HepG2 (cell line): ENCODE measurements at regions not wholly inside any gene's neighbourhood (a gene's known extent, or its start where the extent isn't known, plus 50 kb on each side); places are given as distances from the start of the nearest gene placed in this dataset.

Source experiments
- ATAC-seq: fragments of 200-7000 bp; cut with Tn5 transposase; 3 replicates; pipeline ENCODE4 v1.9.1; 2020; ENCODE audit warnings: mild to moderate bottlenecking, moderate library complexity
- BruUV-seq: library from RNA; stranded (reverse); fragments of 400-500 nt; replicated peaks from 2 replicates; lab custom pipeline; 2021; lab: Mats Ljungman, UMichigan
- CTCF ChIA-PET: fragments of 300-600 bp; formaldehyde crosslinking; extraction: SDS; loops from one replicate; lab custom pipeline; 2021; ENCODE audit warnings: low total read pairs, inconsistent platforms, low intra/inter-chr PET ratio; lab: Yijun Ruan, JAX
- POLR2A ChIA-PET: fragments of 350-600 bp; sonication (Branson Sonifier 250); formaldehyde crosslinking; loops from one replicate; lab custom pipeline; 2020; ENCODE audit warnings: antibody characterized with exemption, inconsistent platforms; lab: Yijun Ruan, JAX
- DNase-seq: peaks from one replicate; pipeline ENCODE4 v3.0.0-alpha.2; 2015; ENCODE audit warnings: low spot score
- FAIRE-seq: peaks from 3 replicates; lab custom pipeline; 2011; peaks lifted over from hg19 to GRCh38; lab: Jason Lieb, UNC
- H2AFZ ChIP-seq: one replicate; pipeline ENCODE4 v1.6.1; 2011; ENCODE audit warnings: low read length, inconsistent platforms
- H3K27ac ChIP-seq: fragments of 300-600 bp; 3 replicates; pipeline ENCODE4 v1.8.0; 2011; ENCODE audit warnings: mixed run types, mild to moderate bottlenecking, mixed read lengths, low read length, inconsistent platforms; ENCODE audit not compliant: insufficient read depth; ENCODE audit errors: extremely low read length
- H3K27me3 ChIP-seq, 2 experiments: fragments of 200-600 bp in 1 of 2; 2 replicates in 1 of 2; 3 replicates in 1 of 2; pipeline versions ENCODE4 v1.6.0 to v1.8.0; 2011; ENCODE audit warnings: low read length in 2 of 2, mild to moderate bottlenecking in 2 of 2, moderate library complexity in 2 of 2, inconsistent platforms in 1 of 2; ENCODE audit not compliant: insufficient read depth in 2 of 2, control insufficient read depth in 1 of 2
- H3K36me3 ChIP-seq, 2 experiments: fragments of 200-600 bp in 1 of 2; replicated peaks in 1 of 2; 2 replicates in 1 of 2; 3 replicates in 1 of 2; pipeline versions ENCODE4 v1.5.1 to v1.8.0; 2011; ENCODE audit warnings: low read length in 2 of 2, inconsistent platforms in 1 of 2; ENCODE audit not compliant: insufficient read depth in 2 of 2, control insufficient read depth in 1 of 2
- H3K4me1 ChIP-seq: 2 replicates; pipeline ENCODE4 v1.5.1; 2012; ENCODE audit warnings: low read length, inconsistent platforms; ENCODE audit not compliant: insufficient read depth
- H3K4me2 ChIP-seq: 2 replicates; pipeline ENCODE4 v1.6.0; 2011; ENCODE audit warnings: low read depth, low read length, inconsistent platforms
- H3K4me3 ChIP-seq, 3 experiments: fragments of 200-600 bp in 1 of 3; sonication (generic), shearing (Covaris generic) in 1 of 3; replicated peaks in 1 of 3; 2 replicates each; pipeline ENCODE4 v1.5.1; 2011 to 2016; ENCODE audit warnings: low read length in 3 of 3, inconsistent platforms in 2 of 3, low read depth in 2 of 3, mild to moderate bottlenecking in 2 of 3, control low read depth in 1 of 3, mixed read lengths in 1 of 3; ENCODE audit not compliant: insufficient read depth in 1 of 3
- H3K79me2 ChIP-seq: one replicate; pipeline ENCODE4 v1.6.1; 2011; ENCODE audit warnings: low read length, inconsistent platforms; ENCODE audit not compliant: insufficient read depth
- H3K9ac ChIP-seq: 2 replicates; pipeline ENCODE4 v1.6.0; 2011; ENCODE audit warnings: mild to moderate bottlenecking, low read depth, low read length, inconsistent platforms; ENCODE audit not compliant: insufficient read depth
- H3K9me3 ChIP-seq: 2 replicates; pipeline ENCODE4 v1.5.1; 2012; ENCODE audit warnings: mild to moderate bottlenecking, low read length
- H4K20me1 ChIP-seq: 2 replicates; pipeline ENCODE4 v1.6.0; 2011; ENCODE audit warnings: inconsistent platforms, mild to moderate bottlenecking, low read length, moderate library complexity; ENCODE audit not compliant: insufficient read depth
- ARHGAP35 ChIP-seq: sonication (generic); formaldehyde crosslinking; IDR thresholded peaks from 2 replicates; pipeline ENCODE4 v1.9.0; 2022; ENCODE audit warnings: mild to moderate bottlenecking, inconsistent platforms, moderate library complexity, missing genetic modification reagents, borderline replicate concordance
- BATF2 ChIP-seq: sonication (generic); formaldehyde crosslinking; IDR thresholded peaks from 2 replicates; pipeline ENCODE4 v1.8.0; 2022; ENCODE audit warnings: mild to moderate bottlenecking, missing genetic modification reagents, moderate library complexity
- ISL2 ChIP-seq: sonication (generic); formaldehyde crosslinking; IDR thresholded peaks from 2 replicates; pipeline ENCODE4 v1.5.0; 2020; ENCODE audit warnings: missing genetic modification reagents
- MAFK ChIP-seq, 2 experiments: IDR thresholded peaks in 1 of 2; conservative IDR thresholded peaks in 1 of 2; 2 replicates each; pipeline ENCODE4 v1.6.1; 2011; ENCODE audit warnings: improper control_type of control experiment in 2 of 2, low read length in 2 of 2
- NFE2L2 ChIP-seq: fragments of 150-350 bp; IDR thresholded peaks from 2 replicates; pipeline ENCODE4 v1.6.1; 2014; ENCODE audit warnings: low read length
- POGZ ChIP-seq: sonication (generic); formaldehyde crosslinking; IDR thresholded peaks from 2 replicates; pipeline ENCODE4 v1.4.0; 2020; ENCODE audit warnings: mild to moderate bottlenecking, missing genetic modification reagents
- SRF ChIP-seq: IDR thresholded peaks from 2 replicates; pipeline ENCODE4 v1.6.1; 2011; ENCODE audit warnings: mild to moderate bottlenecking, low read depth, low read length, moderate library complexity
- WIZ ChIP-seq: sonication (generic); formaldehyde crosslinking; IDR thresholded peaks from 2 replicates; pipeline ENCODE4 v1.5.1; 2020; ENCODE audit warnings: mild to moderate bottlenecking, missing genetic modification reagents
- ZBTB49 ChIP-seq: sonication (generic); formaldehyde crosslinking; IDR thresholded peaks from 2 replicates; pipeline ENCODE4 v1.4.0; 2020; ENCODE audit warnings: missing genetic modification reagents, borderline replicate concordance
- ZNF20 ChIP-seq: sonication (generic); formaldehyde crosslinking; IDR thresholded peaks from 2 replicates; pipeline ENCODE4 v1.4.0; 2020; ENCODE audit warnings: mild to moderate bottlenecking, moderate library complexity, missing genetic modification reagents
- ZNF562 ChIP-seq: sonication (generic); formaldehyde crosslinking; IDR thresholded peaks from 2 replicates; pipeline ENCODE4 v1.8.0; 2022; ENCODE audit warnings: missing genetic modification reagents, borderline replicate concordance
- ZNF589 ChIP-seq: sonication (generic); formaldehyde crosslinking; conservative IDR thresholded peaks from 2 replicates; pipeline ENCODE4 v1.8.0; 2022; ENCODE audit warnings: mild to moderate bottlenecking, moderate library complexity, missing genetic modification reagents
- ZNF737 ChIP-seq: sonication (generic); formaldehyde crosslinking; IDR thresholded peaks from 2 replicates; pipeline ENCODE4 v1.5.0; 2020; ENCODE audit warnings: missing genetic modification reagents, mild to moderate bottlenecking, borderline replicate concordance
- in situ Hi-C: cut with HindIII; loops from 2 replicates; pipeline ENCODE4 v1.10.0; 2017; ENCODE audit warnings: low pct_unique_long_range_greater_than_20kb; ENCODE audit not compliant: extremely low pct_ligation_motif_present
- intact Hi-C: fragments of 100-400 bp; cut with micrococcal nuclease; formaldehyde crosslinking; loops from one replicate; pipeline ENCODE4 v1.10.0; 2022; ENCODE audit not compliant: unreplicated experiment

DNA sequence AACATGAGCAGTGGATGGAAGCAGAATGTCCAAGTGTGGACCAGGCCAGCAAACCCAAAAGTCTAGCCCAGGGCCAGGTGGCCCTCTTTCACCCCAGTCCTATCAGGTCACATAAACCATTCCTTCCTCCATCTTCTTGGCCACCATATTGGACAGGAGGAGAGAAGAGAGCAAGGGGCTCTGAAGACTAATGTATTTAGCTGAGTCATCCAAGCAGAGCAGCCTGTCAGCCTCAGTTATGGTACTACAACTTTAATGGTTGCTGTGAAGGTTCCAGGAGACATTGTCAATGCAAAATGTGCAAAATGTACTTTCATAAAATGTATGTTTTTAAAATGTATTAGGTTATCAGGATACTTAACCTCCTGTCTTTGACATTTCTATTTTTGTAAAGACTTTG lies 159.5 kb downstream of the GPAM start:
- TF ChIP-seq WIZ (CRISPR knock-in tag) (no peak), POGZ (CRISPR knock-in tag) (no peak), ZNF562 (CRISPR knock-in tag) (no peak), BATF2 (CRISPR knock-in tag) (no peak), ZBTB49 (CRISPR knock-in tag) (no peak), ZNF737 (CRISPR knock-in tag) (no peak), ZNF20 (CRISPR knock-in tag) (no peak), NFE2L2 (peak; percentile 75), ISL2 (CRISPR knock-in tag) (no peak), ARHGAP35 (CRISPR knock-in tag) (no peak), MAFK (conservative IDR thresholded peaks at IDR 0.05 in 1 of 2, IDR thresholded peaks at IDR 0.05 in 1 of 2; ENCODE audit: low read length in 2 of 2) (peak in 1 of 2 experiments; percentile 2; a peak in 1 of 4 replicates), SRF (no peak), ZNF589 (CRISPR knock-in tag) (no peak)
- ATAC-seq (no peak), DNase-seq (no peak), FAIRE-seq (no peak)
- Histone ChIP-seq H3K27me3 (no peaks in the 10 kb centered on the region; a peak in 1 of 5 replicates), H3K4me3 (no peak overlapping the region), H3K4me1 (no peaks in the 10 kb centered on the region), H3K79me2 (no peaks in the 10 kb centered on the region), H3K4me2 (no peak overlapping the region), H3K9ac (no peak overlapping the region), H2AFZ (no peak overlapping the region), H4K20me1 (no peaks in the 10 kb centered on the region), H3K36me3 (no peaks in the 10 kb centered on the region), H3K27ac (no peak overlapping the region), H3K9me3 (no peaks in the 10 kb centered on the region)
- in situ Hi-C loops = no loop called here
- intact Hi-C loops = loop anchor here (10.0 kb wide), 1 partner anchor 291 kb away; no protein-coding TSS in a partner anchor
- CTCF ChIA-PET = no interaction called here
- BruUV-seq = no TSS peak
- POLR2A ChIA-PET = no interaction called here
